ENCODE measurements at regions not wholly inside any gene's neighbourhood (a gene's known extent, or its start where the extent isn't known, plus 50 kb on each side); places are given as distances from the start of the nearest gene placed in this dataset.

DNA sequence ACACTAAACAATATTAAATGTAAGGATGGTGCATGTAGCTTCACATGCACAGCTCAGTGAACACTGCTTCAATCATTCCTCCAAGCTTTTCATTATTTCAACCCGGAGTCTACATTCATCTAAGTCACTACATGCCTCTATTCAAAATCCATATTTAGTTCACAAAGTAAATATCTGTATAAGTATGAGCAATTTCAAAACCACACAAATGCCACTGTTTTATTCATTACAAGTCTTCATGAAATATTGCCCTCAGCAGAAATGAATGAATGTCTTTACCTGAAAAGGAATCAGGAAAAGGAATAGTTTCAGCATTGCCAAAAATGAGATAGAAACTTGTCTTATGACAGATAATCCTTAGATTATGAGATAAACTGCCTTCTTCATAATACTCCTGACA is 149.4 kb downstream of the SLC38A4 start:
- intact Hi-C loops (cut with micrococcal nuclease) = no loop called here
- Histone ChIP-seq H3K4me3 (replicated peaks in 1 of 3; ENCODE audit: low read depth in 2 of 3, low read length in 3 of 3) (no peak overlapping the region), H3K4me1 (ENCODE audit: control insufficient read depth in 1 of 2, insufficient read depth in 2 of 2, low read length in 2 of 2) (no peaks in the 10 kb centered on the region), H2AFZ (ENCODE audit: insufficient read depth, low read depth, low read length, poor library complexity, severe bottlenecking) (no peak overlapping the region), H3K9me3 (replicated peaks in 1 of 2; ENCODE audit: control insufficient read depth in 1 of 2, insufficient read depth in 1 of 2, low read length in 2 of 2) (no peaks in the 10 kb centered on the region), H3K79me2 (ENCODE audit: insufficient read depth, low read length) (no peaks in the 10 kb centered on the region), H3K4me2 (replicated peaks; ENCODE audit: extremely low read depth, low read length, poor library complexity, severe bottlenecking) (no peak overlapping the region), H3K36me3 (replicated peaks in 1 of 2; ENCODE audit: control insufficient read depth in 1 of 2, insufficient read depth in 2 of 2, low read length in 2 of 2) (no peaks in the 10 kb centered on the region), H3K27me3 (ENCODE audit: control insufficient read depth in 2 of 2, insufficient read depth in 2 of 2, low read length in 2 of 2) (no peaks in the 10 kb centered on the region), H4K20me1 (ENCODE audit: insufficient read depth, low read length) (no peaks in the 10 kb centered on the region), H3K9ac (ENCODE audit: insufficient read depth, low read length, poor library complexity, severe bottlenecking) (no peak overlapping the region), H3K27ac (ENCODE audit: low read depth in 1 of 2, low read length in 2 of 2) (no peak overlapping the region)
- Mint-ChIP-seq H3K27ac (no peak overlapping the region), H3K4me3 (no peak overlapping the region), H3K9me3 (peaks cover 0 to 3% (median 0%) of the 10 kb centered on the region in 7 donors), H3K27me3 (ENCODE audit: low read depth in 3 of 3) (no peaks in the 10 kb centered on the region), H3K4me1 (no peaks in the 10 kb centered on the region), H3K36me3 (no peaks in the 10 kb centered on the region)
- WGBS (ENCODE audit: insufficient coverage) = no CpG with 5 or more reads among the region's 1 CpG
- TF ChIP-seq, protein P1, sequence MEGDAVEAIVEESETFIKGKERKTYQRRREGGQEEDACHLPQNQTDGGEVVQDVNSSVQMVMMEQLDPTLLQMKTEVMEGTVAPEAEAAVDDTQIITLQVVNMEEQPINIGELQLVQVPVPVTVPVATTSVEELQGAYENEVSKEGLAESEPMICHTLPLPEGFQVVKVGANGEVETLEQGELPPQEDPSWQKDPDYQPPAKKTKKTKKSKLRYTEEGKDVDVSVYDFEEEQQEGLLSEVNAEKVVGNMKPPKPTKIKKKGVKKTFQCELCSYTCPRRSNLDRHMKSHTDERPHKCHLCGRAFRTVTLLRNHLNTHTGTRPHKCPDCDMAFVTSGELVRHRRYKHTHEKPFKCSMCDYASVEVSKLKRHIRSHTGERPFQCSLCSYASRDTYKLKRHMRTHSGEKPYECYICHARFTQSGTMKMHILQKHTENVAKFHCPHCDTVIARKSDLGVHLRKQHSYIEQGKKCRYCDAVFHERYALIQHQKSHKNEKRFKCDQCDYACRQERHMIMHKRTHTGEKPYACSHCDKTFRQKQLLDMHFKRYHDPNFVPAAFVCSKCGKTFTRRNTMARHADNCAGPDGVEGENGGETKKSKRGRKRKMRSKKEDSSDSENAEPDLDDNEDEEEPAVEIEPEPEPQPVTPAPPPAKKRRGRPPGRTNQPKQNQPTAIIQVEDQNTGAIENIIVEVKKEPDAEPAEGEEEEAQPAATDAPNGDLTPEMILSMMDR (IDR thresholded peaks at IDR 0.05) = no peak
- DNase-seq = no peak

DNA sequence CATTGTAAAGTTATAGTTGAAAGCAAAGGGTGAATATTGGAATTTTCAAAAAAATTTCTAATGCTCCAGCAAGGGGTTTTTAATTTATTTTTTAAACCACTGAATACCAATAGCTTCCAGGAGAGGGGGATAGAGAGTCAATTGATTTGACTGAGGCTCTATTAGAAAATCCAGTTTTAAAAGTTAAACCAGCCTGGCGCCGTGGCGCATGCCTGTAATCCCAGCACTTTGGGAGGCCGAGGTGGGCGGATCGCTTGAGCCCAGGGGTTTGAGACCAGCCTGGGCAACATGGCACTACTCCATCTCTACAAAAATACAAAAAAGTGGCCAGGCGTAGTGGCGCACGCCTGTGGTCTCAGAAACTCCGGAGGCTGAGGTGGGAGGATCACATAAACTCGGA is 150.1 kb downstream of the SLC38A4 start:
- peaks cover 0 to 3% (median 0%) of the 10 kb centered on the region in 7 donors for H3K9me3 Mint-ChIP-seq
- Histone ChIP-seq H3K79me2 (ENCODE audit: insufficient read depth, low read length) (no peaks in the 10 kb centered on the region), H3K9ac (ENCODE audit: insufficient read depth, low read length, poor library complexity, severe bottlenecking) (no peak overlapping the region), H3K4me3 (replicated peaks in 1 of 3; ENCODE audit: low read depth in 2 of 3, low read length in 3 of 3) (no peak overlapping the region), H3K4me2 (replicated peaks; ENCODE audit: extremely low read depth, low read length, poor library complexity, severe bottlenecking) (no peak overlapping the region), H4K20me1 (ENCODE audit: insufficient read depth, low read length) (no peaks in the 10 kb centered on the region), H3K4me1 (ENCODE audit: control insufficient read depth in 1 of 2, insufficient read depth in 2 of 2, low read length in 2 of 2) (no peaks in the 10 kb centered on the region), H2AFZ (ENCODE audit: insufficient read depth, low read depth, low read length, poor library complexity, severe bottlenecking) (no peak overlapping the region), H3K36me3 (replicated peaks in 1 of 2; ENCODE audit: control insufficient read depth in 1 of 2, insufficient read depth in 2 of 2, low read length in 2 of 2) (no peaks in the 10 kb centered on the region), H3K9me3 (replicated peaks in 1 of 2; ENCODE audit: control insufficient read depth in 1 of 2, insufficient read depth in 1 of 2, low read length in 2 of 2) (no peaks in the 10 kb centered on the region), H3K27me3 (ENCODE audit: control insufficient read depth in 2 of 2, insufficient read depth in 2 of 2, low read length in 2 of 2) (no peaks in the 10 kb centered on the region), H3K27ac (ENCODE audit: low read depth in 1 of 2, low read length in 2 of 2) (no peak overlapping the region)
- H3K27ac Mint-ChIP-seq = no peak overlapping the region
- DNase-seq = peak in 1 of 3 donors; percentile 20
- intact Hi-C loops (cut with micrococcal nuclease) = no loop called here
- no peaks in the 10 kb centered on the region for H3K36me3 Mint-ChIP-seq
- TF ChIP-seq, protein P1 (IDR thresholded peaks at IDR 0.05) = peak; percentile 81
- H3K4me1 Mint-ChIP-seq = no peaks in the 10 kb centered on the region
- no peak overlapping the region for H3K4me3 Mint-ChIP-seq
- 65% methylated on average over 7 of the region's 11 CpGs for WGBS (ENCODE audit: insufficient coverage)
- no peaks in the 10 kb centered on the region for H3K27me3 Mint-ChIP-seq (ENCODE audit: low read depth in 3 of 3)

Measured in CD14-positive monocyte (primary cell).